Loucy (cell line): ENCODE measurements at regions not wholly inside any gene's neighbourhood (a gene's known extent, or its start where the extent isn't known, plus 50 kb on each side); places are given as distances from the start of the nearest gene placed in this dataset.

ENCODE experiments used
- H2AFZ ChIP-seq: fragments of 200-600 bp; sonication (generic); 2 replicates; pipeline ENCODE4 v1.6.0; 2016; ENCODE audit warnings: antibody characterized with exemption, mild to moderate bottlenecking, low read length, moderate library complexity
- H3F3A ChIP-seq: fragments of 200-600 bp; 2 replicates; pipeline ENCODE4 v1.6.0; 2016; ENCODE audit warnings: antibody characterized with exemption, low read depth, mild to moderate bottlenecking
- H3K27me3 ChIP-seq: fragments of 200-600 bp; sonication (generic); 2 replicates; pipeline ENCODE4 v1.6.1; 2014; ENCODE audit warnings: low read length, mild to moderate bottlenecking; ENCODE audit not compliant: insufficient read depth, poor library complexity, severe bottlenecking
- H3K36me3 ChIP-seq: fragments of 200-600 bp; sonication (generic); 2 replicates; pipeline ENCODE4 v1.6.1; 2016; ENCODE audit warnings: low read length; ENCODE audit not compliant: insufficient read depth
- H3K4me1 ChIP-seq: fragments of 200-600 bp; sonication (generic); 2 replicates; pipeline ENCODE4 v1.5.1; 2014; ENCODE audit warnings: low read length, mild to moderate bottlenecking; ENCODE audit not compliant: insufficient read depth, poor library complexity, severe bottlenecking
- H3K4me2 ChIP-seq: fragments of 200-600 bp; sonication (generic); 2 replicates; pipeline ENCODE4 v1.6.0; 2014; ENCODE audit warnings: antibody characterized with exemption, low read length, low read depth, mild to moderate bottlenecking; ENCODE audit not compliant: poor library complexity, severe bottlenecking
- H3K4me3 ChIP-seq: fragments of 200-600 bp; sonication (generic); 2 replicates; pipeline ENCODE4 v1.5.1; 2014; ENCODE audit warnings: low read length, mild to moderate bottlenecking, mixed read lengths; ENCODE audit not compliant: poor library complexity, severe bottlenecking
- H3K79me2 ChIP-seq: fragments of 200-600 bp; sonication (generic); 2 replicates; pipeline ENCODE4 v1.6.1; 2014; ENCODE audit warnings: low read length; ENCODE audit not compliant: insufficient read depth
- H3K9ac ChIP-seq: fragments of 200-600 bp; sonication (generic); 2 replicates; pipeline ENCODE4 v1.6.0; 2014; ENCODE audit warnings: mild to moderate bottlenecking, low read depth, low read length, moderate library complexity; ENCODE audit not compliant: poor library complexity, severe bottlenecking
- H3K9me2 ChIP-seq: fragments of 200-600 bp; sonication (generic); replicated peaks from 2 replicates; pipeline ENCODE4 v1.6.1; 2016; ENCODE audit warnings: low read depth, low read length, mixed read lengths
- H3K9me3 ChIP-seq: fragments of 200-600 bp; sonication (generic); 2 replicates; pipeline ENCODE4 v1.6.1; 2014; ENCODE audit warnings: mild to moderate bottlenecking, antibody characterized with exemption, low read length, low read depth; ENCODE audit not compliant: insufficient read depth
- H4K20me1 ChIP-seq: fragments of 200-600 bp; sonication (generic); 2 replicates; pipeline ENCODE4 v1.6.0; 2014; ENCODE audit warnings: antibody characterized with exemption, low read length, mild to moderate bottlenecking; ENCODE audit not compliant: insufficient read depth, poor library complexity, severe bottlenecking
- EZH2phosphoT487 ChIP-seq: fragments of 200-600 bp; IDR thresholded peaks from 2 replicates; pipeline ENCODE4 v1.6.1; 2018; ENCODE audit warnings: antibody characterized with exemption, mild to moderate bottlenecking, moderate library complexity, borderline replicate concordance
- TF ChIP-seq, protein P1 (sequence below): fragments of 200-600 bp; sonication (generic); conservative IDR thresholded peaks from 2 replicates; pipeline ENCODE4 v1.5.1; 2014; ENCODE audit warnings: mild to moderate bottlenecking, antibody characterized with exemption, low read length

GRCh38 chrX:109839694-109840567, 106.9 kb upstream of the ACSL4 start:
- Histone ChIP-seq H3K9me3 (no peaks in the 10 kb centered on the region), H3K27me3 (no peaks in the 10 kb centered on the region), H2AFZ (no peak overlapping the region), H3F3A (no peaks in the 10 kb centered on the region), H3K9me2 (no peaks in the 10 kb centered on the region), H3K4me3 (no peak overlapping the region), H3K9ac (no peak overlapping the region), H3K4me1 (peaks cover 11% of the 10 kb centered on the region), H3K79me2 (no peaks in the 10 kb centered on the region), H4K20me1 (no peaks in the 10 kb centered on the region), H3K36me3 (no peaks in the 10 kb centered on the region), H3K4me2 (no peak overlapping the region)
- TF ChIP-seq EZH2phosphoT487 = no peak
- TF ChIP-seq, protein P1, sequence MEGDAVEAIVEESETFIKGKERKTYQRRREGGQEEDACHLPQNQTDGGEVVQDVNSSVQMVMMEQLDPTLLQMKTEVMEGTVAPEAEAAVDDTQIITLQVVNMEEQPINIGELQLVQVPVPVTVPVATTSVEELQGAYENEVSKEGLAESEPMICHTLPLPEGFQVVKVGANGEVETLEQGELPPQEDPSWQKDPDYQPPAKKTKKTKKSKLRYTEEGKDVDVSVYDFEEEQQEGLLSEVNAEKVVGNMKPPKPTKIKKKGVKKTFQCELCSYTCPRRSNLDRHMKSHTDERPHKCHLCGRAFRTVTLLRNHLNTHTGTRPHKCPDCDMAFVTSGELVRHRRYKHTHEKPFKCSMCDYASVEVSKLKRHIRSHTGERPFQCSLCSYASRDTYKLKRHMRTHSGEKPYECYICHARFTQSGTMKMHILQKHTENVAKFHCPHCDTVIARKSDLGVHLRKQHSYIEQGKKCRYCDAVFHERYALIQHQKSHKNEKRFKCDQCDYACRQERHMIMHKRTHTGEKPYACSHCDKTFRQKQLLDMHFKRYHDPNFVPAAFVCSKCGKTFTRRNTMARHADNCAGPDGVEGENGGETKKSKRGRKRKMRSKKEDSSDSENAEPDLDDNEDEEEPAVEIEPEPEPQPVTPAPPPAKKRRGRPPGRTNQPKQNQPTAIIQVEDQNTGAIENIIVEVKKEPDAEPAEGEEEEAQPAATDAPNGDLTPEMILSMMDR = no peak; the same call in 1 of the 2 replicates

DNA sequence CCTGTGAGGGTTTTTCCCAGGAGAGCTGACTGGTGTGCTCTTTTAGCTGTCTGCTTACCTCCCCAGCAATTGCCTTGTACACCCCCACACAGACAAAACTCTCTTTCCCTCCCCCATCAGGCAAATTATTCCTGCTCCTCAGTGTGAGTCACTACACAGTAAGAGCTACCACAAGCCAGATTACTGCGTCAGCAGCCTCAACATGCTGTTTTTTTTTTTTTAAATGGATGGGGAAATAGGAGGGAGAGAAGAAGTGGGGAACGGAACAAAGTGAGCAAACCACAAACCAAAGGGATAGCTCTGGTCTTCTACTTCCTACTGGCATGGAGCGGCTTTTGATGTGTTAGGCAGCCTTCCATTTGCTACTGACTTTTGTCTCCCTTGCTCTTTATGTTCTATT, 107.5 kb upstream of the ACSL4 start:
- Histone ChIP-seq H3K9ac (no peak overlapping the region), H3K27me3 (no peaks in the 10 kb centered on the region), H3K4me2 (no peak overlapping the region), H3K4me1 (peaks cover 11% of the 10 kb centered on the region), H3K4me3 (no peak overlapping the region), H3F3A (no peaks in the 10 kb centered on the region), H4K20me1 (no peaks in the 10 kb centered on the region), H3K79me2 (no peaks in the 10 kb centered on the region), H3K36me3 (no peaks in the 10 kb centered on the region), H3K9me2 (no peaks in the 10 kb centered on the region), H2AFZ (no peak overlapping the region), H3K9me3 (no peaks in the 10 kb centered on the region)
- TF ChIP-seq EZH2phosphoT487 = no peak
- TF ChIP-seq, protein P1 = no peak

- Histone ChIP-seq H3K27me3 (no peaks in the 10 kb centered on the region), H3K36me3 (no peaks in the 10 kb centered on the region), H3K4me1 (peaks cover 11% of the 10 kb centered on the region), H3K9me3 (no peaks in the 10 kb centered on the region), H3K9me2 (no peaks in the 10 kb centered on the region), H3K4me2 (no peak overlapping the region), H3F3A (no peaks in the 10 kb centered on the region), H3K79me2 (no peaks in the 10 kb centered on the region), H3K4me3 (no peak overlapping the region), H4K20me1 (no peaks in the 10 kb centered on the region), H2AFZ (no peak overlapping the region), H3K9ac (no peak overlapping the region)
- no peak for TF ChIP-seq EZH2phosphoT487
- TF ChIP-seq, protein P1 = no peak
These were observed 108.2 kb upstream of the ACSL4 start for GRCh38 chrX:109841257-109841656.
